NCI-H2196 treated with DMSO at 0.1 percent for 48 hours (cell line): ENCODE measurements at regions not wholly inside any gene's neighbourhood (a gene's known extent, or its start where the extent isn't known, plus 50 kb on each side); places are given as distances from the start of the nearest gene placed in this dataset.
"Not testable (repeated sequence)": the region's sequence is repeated elsewhere in the genome, so short reads cannot be mapped to it uniquely, and the experiment has no call there.

Source experiments
- DNase-seq: peaks from one replicate; lab custom pipeline; 2025; ENCODE audit not compliant: unreplicated experiment; lab: John Stamatoyannopoulos, UW

DNA sequence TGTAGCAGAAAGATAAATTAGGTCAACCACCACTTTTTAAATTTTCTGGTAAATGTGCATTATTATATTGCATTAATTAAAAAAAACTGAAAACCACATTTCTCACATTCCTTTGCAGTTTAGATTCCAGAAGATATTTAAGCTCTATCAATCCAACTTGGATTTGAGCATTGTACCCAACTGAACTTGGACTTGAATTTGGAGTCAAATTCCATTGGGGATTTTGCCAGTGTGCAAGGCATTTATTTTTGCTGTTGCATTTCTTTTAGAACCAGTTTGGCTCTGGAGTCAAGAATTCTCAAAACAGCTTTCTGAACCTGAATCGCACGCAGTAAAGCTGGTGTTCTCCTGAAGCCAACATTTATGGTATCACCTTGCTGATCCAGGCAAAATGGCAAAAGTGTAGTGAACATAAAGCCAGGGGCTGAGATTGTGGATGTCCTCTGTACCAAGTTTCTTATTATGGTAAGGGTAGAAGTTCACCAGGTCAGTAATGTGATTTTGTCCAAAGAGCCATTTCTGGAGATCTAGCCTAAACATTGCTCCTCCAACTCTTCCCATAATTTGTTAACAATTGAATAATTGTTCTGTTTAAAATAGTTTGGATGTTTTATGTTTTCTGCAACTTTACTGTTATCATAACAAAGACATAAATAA lies 890.9 kb downstream of the LRRIQ3 start:
- no peak for DNase-seq

DNA sequence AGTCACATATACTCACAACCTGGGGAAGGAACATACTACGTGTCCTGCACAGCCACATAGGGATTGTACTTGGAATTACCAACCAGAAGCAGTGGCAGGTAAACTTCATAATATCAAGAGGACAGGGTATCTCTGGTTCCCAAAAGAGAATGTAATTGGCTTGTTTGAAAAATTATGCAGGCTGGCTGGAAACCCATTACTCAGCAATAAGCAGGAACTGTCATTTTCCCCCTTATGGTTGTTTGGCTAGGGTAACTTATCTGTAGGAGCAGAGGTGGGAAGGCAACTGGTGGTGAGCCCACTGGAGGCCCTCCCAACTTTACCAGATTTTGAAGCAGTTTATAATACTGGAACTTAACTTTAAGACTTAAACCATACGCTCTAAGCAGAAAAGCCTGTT lies 924.1 kb downstream of the LRRIQ3 start:
- no peak for DNase-seq

DNA sequence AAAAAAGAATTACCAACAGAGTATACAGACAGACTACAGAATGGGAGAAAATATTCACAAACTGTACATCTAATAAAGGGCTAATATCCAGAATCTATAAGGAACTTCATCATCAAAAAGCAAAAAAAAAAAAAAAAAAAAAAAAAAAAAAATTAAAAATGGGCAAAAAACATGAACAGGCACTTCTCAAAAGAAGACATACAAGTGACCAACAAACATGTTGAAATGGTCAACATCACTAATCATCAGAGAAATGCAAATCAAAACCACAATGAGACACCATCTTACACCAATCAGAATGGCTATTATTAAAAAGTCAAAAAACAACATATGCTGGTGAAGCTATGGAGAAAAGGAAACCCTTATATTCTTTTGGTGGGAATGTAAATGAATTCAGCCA lies 952.8 kb downstream of the LRRIQ3 start:
- not testable (repeated sequence) for DNase-seq

DNA sequence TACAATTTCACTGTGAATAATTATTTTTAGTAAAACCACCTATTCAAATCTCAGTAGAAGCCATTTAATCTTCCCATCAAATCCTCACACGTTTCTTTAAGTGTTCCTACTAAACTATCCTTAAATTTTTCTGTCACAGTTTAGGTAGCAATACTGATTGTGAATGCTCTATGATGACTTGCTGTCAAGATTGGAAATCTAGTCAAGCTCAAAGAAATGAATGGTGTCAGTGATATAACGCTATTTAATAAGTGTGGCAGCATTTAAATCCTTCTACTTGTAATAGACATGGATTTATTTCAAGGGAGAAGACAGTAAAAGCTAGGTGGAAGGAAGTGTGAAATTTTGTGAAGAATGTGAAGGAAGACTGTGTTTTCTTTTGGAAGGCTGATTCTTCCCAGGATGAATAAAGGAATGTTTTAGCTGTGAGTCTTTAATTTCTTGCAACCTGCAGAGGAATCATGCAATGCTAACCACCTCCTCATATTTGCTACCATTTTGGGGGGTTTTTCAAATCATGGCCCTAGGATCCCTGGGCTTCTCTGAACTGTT lies 936.7 kb upstream of the NEGR1 start:
- DNase-seq: no peak

DNA sequence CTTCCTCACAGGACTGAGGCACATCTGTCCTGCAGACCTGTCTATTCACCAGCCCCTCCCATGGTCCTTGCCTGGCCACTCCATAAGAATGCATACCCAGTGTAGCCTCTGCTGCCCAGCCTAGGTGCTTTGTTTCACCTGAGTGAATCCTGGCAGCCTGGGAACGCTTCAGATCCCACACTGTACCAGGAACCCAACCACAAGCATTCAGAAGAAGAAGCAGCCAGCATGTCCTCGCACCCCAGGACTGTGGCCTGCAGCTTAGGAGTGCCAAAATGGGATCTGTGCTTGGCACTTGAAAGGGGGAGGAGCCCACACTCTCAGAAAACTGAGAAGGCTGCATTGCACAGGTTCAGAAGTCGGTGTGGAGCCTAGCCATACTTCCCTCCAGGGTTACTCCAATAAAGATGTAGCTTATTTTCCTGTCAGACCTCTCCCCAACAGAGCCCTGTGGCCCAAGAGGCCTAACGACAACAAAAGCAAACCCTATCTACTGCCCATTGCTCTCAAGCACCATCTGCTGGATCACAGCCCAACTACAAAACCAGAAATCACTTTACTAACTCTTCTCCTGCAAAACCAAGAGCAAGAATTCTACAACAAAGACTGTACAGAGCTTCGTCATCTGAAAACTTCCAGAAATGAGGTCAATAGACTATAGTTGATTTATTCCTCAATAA lies 923.1 kb upstream of the NEGR1 start:
- DNase-seq: no peak

DNA sequence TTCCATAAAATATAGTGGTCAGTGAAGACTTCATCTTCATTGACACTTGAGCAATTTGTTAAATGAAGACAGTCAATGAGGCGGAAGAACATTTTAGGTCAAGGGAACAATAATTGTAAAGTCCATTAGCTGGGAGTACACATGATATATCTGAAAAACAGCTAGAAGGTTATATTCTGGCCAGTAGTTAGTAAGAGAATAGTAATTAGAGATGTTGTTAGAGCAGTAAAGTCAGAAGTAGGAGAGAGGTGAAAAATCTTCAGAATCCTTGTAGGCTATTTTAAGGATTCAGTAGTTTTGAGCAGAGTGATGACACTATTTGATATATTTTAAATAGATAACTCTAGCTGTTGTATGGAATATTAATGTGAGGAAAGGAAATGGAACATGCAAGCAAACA lies 915.6 kb upstream of the NEGR1 start:
- no peak for DNase-seq

DNA sequence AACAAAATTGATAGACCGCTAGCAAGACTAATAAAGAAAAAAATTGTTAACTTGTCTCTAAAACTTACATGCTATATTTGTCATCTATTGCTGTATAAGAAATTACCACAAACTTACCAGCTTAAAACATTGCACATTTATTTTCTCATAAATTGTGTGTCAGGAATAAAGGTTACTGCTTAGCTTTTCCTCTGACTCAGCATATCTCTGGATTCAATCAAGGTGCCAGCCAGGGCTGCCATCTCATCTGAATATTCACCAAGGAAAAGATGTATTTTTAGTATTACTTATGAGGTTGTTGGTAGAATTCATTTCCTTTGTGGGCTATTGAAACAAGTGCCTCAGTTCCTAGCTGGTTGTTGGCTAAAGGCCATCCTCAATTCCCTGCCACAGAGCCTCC lies 912.6 kb upstream of the NEGR1 start:
- DNase-seq: no peak

DNA sequence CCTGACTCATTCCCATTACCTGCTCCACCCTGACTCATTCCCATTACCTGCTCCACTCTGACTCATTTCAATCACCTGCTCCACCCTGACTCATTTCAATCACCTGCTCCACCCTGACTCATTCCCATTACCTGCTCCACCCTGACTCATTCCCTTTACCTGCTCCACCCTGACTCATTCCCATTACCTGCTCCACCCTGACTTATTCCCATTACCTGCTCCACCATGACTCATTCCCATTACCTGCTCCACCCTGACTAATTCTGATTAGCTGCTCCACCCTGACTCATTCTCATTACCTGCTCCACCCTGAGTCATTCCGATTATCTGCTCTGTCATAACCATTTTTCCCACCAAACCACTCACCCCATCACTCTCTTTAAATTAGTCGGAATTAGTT lies 901.2 kb upstream of the NEGR1 start:
- not testable (repeated sequence) for DNase-seq

DNA sequence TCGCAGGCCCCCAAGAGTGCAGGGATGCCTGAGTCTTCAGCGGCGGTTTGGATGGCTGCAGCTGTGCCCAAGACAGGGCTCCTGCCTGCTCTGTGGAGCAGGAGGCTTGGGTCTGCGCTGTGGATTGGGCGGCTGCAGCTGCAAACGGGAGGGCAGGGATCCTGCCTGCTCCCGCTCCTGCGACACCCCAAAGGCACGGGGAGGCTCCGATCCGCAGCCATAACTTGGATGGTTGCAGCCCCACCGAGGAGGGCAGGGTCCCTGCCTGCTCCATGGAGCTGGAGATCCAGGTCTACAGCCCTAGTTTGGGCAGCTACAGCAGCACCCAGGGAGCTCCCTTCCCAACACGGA lies 898.8 kb upstream of the NEGR1 start:
- DNase-seq: no peak

DNA sequence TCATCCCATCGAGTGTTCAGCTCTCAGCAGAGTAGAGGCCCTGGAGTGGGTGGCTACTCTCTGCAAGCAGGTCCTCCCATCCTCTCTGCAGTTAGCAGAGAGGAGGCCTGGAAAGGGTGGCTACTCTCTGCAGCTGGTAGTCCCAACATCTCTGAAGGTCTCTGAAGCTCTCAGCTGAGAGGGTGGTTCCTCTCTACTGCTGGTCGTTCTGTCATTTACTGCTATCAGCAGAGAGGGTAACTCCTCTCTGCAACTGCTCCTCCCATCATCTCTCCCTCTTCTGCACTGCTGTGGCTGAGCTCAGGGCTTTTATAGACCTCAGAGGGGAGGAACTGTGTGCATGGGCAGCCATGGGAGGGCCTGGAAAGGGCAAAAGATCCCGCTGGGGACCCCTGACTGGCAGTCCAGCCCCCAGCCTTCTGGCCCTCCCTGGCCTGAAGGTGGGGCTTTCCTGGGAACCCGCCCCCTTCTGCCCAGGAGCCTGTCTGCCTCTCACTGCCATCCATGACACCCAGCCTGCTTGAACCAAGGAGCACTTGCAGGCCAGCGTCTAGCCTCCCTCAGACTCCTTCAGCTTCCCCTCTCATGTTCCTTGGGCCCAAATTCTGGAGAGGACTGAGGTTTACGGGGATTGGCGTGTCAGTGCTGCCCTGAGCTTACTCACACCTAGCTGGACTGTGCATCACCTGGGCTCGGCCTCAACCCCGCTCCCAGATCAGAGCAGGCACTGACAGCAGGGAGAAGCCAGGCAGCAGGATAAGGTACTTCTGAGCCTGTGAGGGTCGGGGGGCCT lies 898.3 kb upstream of the NEGR1 start:
- no peak for DNase-seq

DNA sequence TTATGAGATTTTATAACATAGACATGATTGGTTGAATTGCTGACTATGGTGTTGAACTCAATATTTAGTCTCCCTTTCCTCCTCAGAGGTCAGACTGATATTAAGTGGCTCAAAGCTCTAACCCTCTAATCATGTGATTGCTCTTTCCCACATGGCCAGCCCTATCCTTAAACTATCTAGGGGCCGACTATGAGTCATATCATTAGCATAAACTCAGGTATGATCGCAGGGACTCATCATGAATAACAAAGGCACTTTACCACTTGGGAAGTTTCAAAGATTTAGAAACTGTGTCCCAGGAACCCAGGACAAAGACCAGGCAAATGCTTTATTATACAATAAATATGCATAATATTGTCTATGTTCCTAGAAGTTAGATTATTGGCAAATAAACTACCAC lies 894.6 kb upstream of the NEGR1 start:
- no peak for DNase-seq

DNA sequence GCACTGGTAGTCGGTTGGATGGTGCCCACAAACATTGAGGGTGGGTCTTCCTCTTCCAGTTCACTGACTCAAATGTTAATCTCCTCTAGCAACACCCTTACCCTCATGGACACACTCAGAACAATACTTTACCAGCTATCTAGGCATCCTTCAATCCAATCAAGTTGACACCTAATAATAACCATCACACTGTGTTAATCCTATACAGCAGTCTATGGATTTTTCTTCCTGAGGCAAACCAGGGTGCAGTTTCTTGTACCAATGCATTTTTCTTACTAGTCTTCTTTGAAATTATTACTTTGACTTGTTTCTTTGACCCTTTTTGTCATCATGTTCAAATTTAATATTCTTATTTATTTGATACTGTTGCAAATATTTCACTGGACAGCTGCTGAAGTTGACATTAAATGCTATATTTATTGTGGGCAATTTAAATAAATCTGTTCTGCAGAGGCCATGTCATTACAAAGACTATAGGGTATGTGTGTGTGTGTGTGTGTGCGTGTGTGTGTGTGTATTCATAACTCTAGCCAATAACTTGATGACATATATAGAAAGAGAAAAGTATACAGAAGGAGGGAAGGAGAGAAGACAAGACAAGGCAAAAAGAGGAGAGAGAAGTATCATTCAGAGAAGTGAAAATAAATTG lies 884.8 kb upstream of the NEGR1 start:
- no peak for DNase-seq

DNA sequence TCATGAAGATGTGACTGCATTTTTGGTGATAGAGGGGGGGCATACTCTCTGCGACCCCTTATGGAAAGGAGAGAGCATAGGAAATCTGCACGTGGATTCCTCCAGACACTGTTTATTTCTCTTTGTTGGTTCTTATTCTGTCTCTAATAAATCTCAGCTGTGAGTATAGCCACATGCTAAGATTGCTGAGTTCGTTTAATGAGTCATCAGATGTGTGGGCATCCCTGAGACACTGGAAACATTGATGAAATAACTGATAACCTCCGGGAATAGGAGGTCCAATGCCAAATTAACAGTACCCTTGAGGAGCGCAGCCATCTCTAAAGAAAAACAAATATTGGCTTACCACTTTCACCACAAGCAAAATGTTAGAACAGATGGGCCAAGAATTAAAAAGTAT lies 880.2 kb upstream of the NEGR1 start:
- no peak for DNase-seq

DNA sequence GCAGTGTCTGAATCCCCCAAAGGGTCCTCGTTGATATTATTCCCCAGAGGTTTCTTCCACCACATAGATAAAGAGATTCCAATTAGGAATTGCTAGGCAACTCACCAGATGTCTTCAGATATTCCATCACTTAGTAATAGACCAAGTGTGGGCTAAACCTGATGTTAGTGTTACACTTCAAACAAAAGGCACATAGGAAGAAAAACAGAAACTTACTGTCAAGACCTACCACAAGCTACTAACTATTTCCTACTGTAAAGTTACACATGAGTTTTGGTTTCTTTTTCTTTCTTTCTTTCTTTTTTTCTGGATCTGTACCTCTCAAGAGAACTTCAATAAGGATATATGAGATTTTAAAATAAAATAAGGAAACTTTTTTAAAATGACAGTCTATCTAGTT lies 879.1 kb upstream of the NEGR1 start:
- DNase-seq: no peak

DNA sequence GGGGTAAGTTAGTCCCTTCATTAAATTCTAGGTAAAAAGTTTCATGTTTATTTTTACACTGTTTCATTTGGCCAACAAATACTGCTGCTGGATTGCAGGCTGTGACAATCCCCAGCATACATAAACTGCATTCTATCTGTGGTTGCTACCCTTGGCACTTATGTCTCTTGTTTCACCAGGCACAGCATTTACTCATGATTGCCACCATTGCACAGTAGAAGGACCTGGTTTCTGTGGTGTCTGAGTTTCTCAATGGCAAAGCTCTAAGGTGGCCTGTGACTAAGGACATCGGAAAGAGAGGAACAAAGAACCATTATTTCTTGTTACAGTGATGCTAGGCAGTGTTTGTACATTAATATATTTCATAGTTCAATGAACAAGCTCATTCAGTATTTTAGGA lies 878.4 kb upstream of the NEGR1 start:
- DNase-seq: no peak

DNA sequence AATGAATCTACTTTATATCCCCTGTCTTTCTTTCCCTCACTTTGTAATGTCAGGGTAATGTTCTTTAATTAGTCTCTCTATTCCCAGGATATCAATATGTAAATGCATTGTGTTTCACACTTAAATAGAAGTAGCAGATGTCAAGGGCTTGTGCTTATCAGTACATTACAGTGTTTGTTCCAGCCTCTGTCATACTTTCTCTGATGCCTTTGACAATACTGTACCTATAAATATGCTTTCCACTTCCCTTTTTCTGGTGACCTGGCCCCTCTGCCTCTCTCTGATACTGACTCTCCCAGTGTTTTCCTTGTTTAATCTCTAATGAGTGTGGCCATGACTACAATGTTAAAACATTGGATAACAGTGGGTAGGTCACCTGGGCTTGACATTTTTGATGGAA lies 862.0 kb upstream of the NEGR1 start:
- DNase-seq: no peak

DNA sequence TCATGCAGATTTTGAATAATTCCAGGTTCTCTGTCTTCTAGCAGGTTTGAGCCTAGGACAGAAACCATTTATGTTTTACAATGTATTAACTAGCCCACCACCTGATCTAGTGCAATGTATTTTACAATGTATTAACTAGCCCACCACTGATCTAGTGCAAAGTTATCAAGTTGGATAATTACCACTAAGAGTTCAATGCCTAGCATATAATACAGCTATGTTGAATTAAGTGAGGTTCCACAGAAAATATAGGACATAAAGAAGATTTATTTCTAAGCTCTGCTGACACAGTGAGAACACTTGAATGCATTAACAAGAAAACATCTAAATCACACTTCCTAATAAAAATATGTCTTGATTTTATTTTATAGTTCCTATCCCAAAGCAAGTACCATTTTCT lies 854.6 kb upstream of the NEGR1 start:
- DNase-seq: no peak

DNA sequence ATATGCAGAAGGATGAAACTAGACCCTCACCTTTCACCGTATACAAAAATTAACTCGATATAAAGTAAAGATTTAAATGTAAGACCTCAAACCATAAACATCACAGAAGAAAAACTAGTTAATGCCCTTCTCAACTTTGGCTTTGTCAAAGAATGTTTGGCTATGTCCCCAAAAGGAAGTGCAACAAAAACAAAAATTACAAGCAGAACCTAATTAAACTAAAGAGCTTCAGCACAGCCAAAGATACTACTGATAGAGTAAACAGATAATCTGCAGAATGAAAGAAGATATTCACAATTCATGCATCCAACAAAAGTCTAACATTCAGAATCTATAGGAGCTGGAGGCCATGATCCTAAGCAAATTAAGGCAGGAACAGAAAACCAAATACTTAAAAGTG lies 824.6 kb upstream of the NEGR1 start:
- no peak for DNase-seq

DNA sequence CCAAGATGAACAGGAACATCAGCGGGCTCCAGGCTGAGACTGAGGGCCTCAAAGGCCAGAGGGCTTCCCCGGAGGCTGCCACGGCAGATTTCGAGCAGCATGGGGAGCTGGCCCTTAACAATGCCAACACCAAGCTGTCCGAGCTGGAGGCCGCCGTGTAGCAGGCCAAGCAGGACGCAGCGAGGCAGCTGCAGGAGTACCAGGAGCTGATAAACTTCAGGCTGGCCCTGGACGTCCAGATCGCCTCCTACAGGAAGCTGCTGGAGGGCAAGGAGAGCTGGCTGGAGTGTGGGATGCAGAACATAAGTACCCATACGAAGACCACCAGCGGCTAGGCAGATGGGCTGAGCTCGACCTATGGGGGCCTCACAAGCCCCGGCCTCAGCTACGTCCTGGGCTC lies 823.4 kb upstream of the NEGR1 start:
- DNase-seq: no peak

DNA sequence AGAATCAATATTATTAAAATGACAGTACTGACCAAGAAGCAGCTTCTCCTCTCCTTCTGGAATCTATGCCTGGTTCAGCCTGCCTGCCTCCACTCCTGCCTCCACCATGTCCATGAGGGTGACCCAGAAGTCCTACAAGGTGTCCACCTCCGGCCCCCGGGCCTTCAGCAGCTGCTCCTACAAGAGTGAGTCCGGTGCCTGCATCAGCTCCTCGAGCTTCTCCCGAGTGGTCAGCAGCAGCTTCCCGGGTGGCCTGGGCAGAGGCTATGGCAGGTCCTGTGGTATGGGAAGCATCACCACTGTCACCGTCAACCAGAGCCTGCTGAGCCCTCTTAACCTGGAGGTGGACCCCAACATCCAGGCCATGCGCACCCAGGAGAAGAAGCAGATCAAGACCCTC lies 822.4 kb upstream of the NEGR1 start:
- no peak for DNase-seq

DNA sequence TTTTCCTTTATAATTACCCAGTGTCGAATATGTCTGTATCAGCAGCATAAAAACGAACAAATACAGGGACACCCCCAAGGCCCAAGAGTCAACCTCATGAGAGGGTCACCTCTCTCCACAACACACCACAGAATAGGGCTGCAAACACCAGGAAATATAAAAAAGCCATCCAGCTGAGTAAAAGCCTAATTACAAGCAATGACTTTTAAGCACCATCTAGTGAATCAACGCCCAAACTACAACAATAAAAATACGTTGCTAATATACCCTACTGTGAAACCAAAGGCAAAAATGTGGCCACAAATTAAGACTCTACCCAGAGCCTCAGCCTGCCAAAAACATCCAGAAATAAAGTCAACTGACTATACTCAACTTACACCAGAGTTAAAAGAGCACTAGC lies 817.9 kb upstream of the NEGR1 start:
- DNase-seq: no peak

DNA sequence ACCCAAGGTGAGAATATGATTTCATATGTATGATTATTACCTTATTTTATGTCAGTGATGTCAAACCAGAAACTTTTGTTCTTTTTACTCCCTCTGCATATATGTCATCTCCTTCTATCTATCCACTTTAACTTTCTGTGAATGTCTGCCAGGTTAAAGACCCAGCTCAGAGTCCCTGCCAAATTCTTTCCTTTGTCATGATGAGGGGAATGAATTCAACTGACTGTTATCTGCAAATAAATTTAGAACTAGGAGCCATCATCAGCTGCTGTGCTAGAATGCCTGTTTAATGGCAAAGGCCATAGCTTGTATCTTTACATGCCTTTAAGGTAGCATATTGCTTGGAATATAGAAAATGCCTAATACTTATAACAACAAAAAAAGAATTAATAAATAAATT lies 815.6 kb upstream of the NEGR1 start:
- no peak for DNase-seq
